Esophagus muscularis mucosa (tissue), 4 donors: ENCODE measurements at regions not wholly inside any gene's neighbourhood (a gene's known extent, or its start where the extent isn't known, plus 50 kb on each side); places are given as distances from the start of the nearest gene placed in this dataset.

ENCODE experiments used
- DNase-seq: peaks from one replicate; pipeline ENCODE4 v3.0.0-alpha.2; 2017; ENCODE audit errors: extremely low spot score
- H3K27ac ChIP-seq, 4 donors: fragments of 200-600 bp; sonication (generic); replicated peaks in 1 of 4; 1 replicate in 3 of 4; 2 replicates in 1 of 4; pipeline ENCODE4 v1.5.1; 2016 to 2019; ENCODE audit warnings: mild to moderate bottlenecking in 1 of 4
- H3K27me3 ChIP-seq, 4 donors: fragments of 200-600 bp; sonication (generic); one replicate each; pipeline versions ENCODE4 v1.5.1 to v1.6.0; 2016 to 2019
- H3K36me3 ChIP-seq, 4 donors: fragments of 200-600 bp; sonication (generic); one replicate each; pipeline ENCODE4 v1.5.1; 2016 to 2019
- H3K4me1 ChIP-seq, 4 donors: fragments of 200-600 bp; sonication (generic); one replicate each; pipeline ENCODE4 v1.5.1; 2016 to 2019
- H3K4me3 ChIP-seq, 4 donors: fragments of 200-600 bp; sonication (generic); 1 replicate in 2 of 4; 2 replicates in 2 of 4; pipeline ENCODE4 v1.5.1; 2016 to 2019; ENCODE audit warnings: mild to moderate bottlenecking in 4 of 4, moderate library complexity in 1 of 4
- H3K9me3 ChIP-seq, 4 donors: fragments of 200-600 bp; sonication (generic); 1 replicate in 3 of 4; 2 replicates in 1 of 4; pipeline ENCODE4 v1.5.1; 2016 to 2019
- EP300 ChIP-seq: sonication (generic); formaldehyde crosslinking; IDR thresholded peaks from one replicate; pipeline ENCODE4 v1.6.1; 2017; ENCODE audit warnings: antibody characterized with exemption
- POLR2A ChIP-seq: fragments of 450-650 bp; IDR thresholded peaks from one replicate; pipeline ENCODE4 v1.6.1; 2017; ENCODE audit warnings: antibody characterized with exemption, moderate library complexity, mild to moderate bottlenecking, low read depth
- POLR2AphosphoS5 ChIP-seq, 2 donors: sonication (generic); formaldehyde crosslinking; IDR thresholded peaks; one replicate each; pipeline ENCODE4 v1.6.1; 2017; ENCODE audit warnings: antibody characterized with exemption in 2 of 2
- WGBS: methylation state at CpG from one replicate; pipeline ENCODE4 v1.1.5; 2018; 5-methylcytosine and 5-hydroxymethylcytosine counted together
- intact Hi-C: fragments of 100-400 bp; cut with DNase I; formaldehyde crosslinking; loops from one replicate; pipeline ENCODE4 v1.15.1; 2023
- TF ChIP-seq, protein P1 (sequence below), 3 experiments: fragments of 200-600 bp in 2 of 3; fragments of 450-650 bp in 1 of 3; sonication (generic) in 2 of 3; IDR thresholded peaks; one replicate each; pipeline ENCODE4 v1.5.1; 2017 to 2019; ENCODE audit warnings: antibody characterized with exemption in 3 of 3, mild to moderate bottlenecking in 2 of 3, moderate library complexity in 1 of 3

DNA sequence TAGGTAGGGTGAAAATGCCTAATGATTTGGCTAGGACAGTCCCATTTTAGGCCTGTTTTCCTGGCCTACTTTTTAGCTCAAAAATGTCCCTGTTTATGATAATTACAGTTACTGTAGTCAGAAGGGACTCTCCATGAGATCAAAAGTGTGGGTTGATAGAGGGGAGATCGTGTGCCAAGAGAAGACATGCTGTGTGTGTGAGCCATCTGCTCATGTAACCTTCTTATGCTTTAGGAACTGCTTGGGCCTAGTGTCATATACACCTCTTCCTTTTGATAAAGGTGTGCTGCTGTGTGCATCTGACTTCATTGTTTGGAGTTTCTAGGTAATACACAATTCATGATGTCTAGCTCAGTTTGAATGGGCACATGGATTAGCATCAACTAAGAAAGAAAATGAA, 786.5 kb downstream of the PDCD6IP start:
- Histone ChIP-seq H3K27ac (no peak overlapping the region), H3K9me3 (peaks cover 0 to 21% (median 8%) of the 10 kb centered on the region in 4 donors), H3K36me3 (no peaks in the 10 kb centered on the region), H3K27me3 (no peaks in the 10 kb centered on the region), H3K4me3 (no peak overlapping the region), H3K4me1 (no peaks in the 10 kb centered on the region)
- WGBS: 68% methylated on average over 1 of the region's 1 CpG
- no peak for DNase-seq
- intact Hi-C loops: no loop called here
- TF ChIP-seq POLR2A (no peak), POLR2AphosphoS5 (IDR thresholded peaks at IDR 0.05) (no peak), EP300 (no peak)
- TF ChIP-seq, protein P1, sequence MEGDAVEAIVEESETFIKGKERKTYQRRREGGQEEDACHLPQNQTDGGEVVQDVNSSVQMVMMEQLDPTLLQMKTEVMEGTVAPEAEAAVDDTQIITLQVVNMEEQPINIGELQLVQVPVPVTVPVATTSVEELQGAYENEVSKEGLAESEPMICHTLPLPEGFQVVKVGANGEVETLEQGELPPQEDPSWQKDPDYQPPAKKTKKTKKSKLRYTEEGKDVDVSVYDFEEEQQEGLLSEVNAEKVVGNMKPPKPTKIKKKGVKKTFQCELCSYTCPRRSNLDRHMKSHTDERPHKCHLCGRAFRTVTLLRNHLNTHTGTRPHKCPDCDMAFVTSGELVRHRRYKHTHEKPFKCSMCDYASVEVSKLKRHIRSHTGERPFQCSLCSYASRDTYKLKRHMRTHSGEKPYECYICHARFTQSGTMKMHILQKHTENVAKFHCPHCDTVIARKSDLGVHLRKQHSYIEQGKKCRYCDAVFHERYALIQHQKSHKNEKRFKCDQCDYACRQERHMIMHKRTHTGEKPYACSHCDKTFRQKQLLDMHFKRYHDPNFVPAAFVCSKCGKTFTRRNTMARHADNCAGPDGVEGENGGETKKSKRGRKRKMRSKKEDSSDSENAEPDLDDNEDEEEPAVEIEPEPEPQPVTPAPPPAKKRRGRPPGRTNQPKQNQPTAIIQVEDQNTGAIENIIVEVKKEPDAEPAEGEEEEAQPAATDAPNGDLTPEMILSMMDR (IDR thresholded peaks at IDR 0.05): no peak

DNA sequence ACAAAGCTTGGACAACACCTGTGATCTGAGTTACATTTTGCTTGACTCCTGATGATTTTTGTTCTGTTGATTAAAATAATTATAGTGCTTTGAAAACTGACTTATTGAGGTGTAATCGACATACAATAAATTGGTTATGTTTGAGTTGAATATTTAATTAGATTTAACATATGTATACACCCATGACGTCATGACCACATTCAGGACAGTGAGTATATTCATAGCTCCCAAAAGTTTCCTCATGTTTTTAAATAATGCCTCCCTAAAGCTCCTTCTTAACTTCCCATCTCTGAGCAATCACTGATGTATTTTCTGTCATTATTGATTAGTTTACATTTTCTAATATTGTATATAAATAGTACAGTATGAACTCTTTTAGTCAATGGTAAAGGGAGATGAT, 801.2 kb downstream of the PDCD6IP start:
- DNase-seq: no peak
- intact Hi-C loops: no loop called here
- Histone ChIP-seq H3K36me3 (no peaks in the 10 kb centered on the region), H3K27ac (no peak overlapping the region), H3K9me3 (peaks cover 0 to 10% (median 8%) of the 10 kb centered on the region in 4 donors), H3K4me1 (no peaks in the 10 kb centered on the region), H3K27me3 (no peaks in the 10 kb centered on the region), H3K4me3 (no peak overlapping the region)
- TF ChIP-seq POLR2A: no peak
- TF ChIP-seq EP300: no peak
- TF ChIP-seq, protein P1 (IDR thresholded peaks at IDR 0.05): no peak
- no peak for TF ChIP-seq POLR2AphosphoS5 (IDR thresholded peaks at IDR 0.05)
- WGBS: 82% methylated on average over 2 of the region's 2 CpGs

DNA sequence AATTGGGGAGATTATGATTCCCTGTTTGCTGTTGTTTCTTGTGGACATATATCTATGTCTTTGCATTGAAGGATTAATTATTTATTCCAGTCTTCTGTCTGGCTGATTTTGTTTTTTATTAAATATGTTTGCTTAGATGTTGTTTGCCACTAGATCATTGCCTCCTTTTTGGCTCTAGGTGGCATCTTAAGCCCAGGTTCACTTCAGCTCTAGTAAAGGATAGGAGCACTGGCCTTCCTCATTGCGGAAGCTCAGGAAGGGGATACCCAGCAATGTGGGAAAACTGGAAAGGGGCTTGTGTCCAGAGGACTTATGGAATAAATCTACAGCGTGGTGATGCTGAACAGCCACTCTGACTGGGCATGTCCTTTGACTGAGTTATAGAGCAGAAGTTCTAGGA, 821.6 kb downstream of the PDCD6IP start:
- no peak overlapping the region for H3K4me3 ChIP-seq
- TF ChIP-seq, protein P1 (IDR thresholded peaks at IDR 0.05): no peak
- TF ChIP-seq POLR2AphosphoS5 (IDR thresholded peaks at IDR 0.05): no peak
- TF ChIP-seq POLR2A: no peak
- TF ChIP-seq EP300: no peak
- WGBS: 56% methylated on average over 2 of the region's 2 CpGs
- DNase-seq: no peak
- no peaks in the 10 kb centered on the region for H3K4me1 ChIP-seq
- no peaks in the 10 kb centered on the region for H3K27me3 ChIP-seq
- H3K27ac ChIP-seq: no peak overlapping the region
- peaks cover 0 to 33% (median 14%) of the 10 kb centered on the region in 4 donors for H3K9me3 ChIP-seq
- no peaks in the 10 kb centered on the region for H3K36me3 ChIP-seq
- intact Hi-C loops: no loop called here

DNA sequence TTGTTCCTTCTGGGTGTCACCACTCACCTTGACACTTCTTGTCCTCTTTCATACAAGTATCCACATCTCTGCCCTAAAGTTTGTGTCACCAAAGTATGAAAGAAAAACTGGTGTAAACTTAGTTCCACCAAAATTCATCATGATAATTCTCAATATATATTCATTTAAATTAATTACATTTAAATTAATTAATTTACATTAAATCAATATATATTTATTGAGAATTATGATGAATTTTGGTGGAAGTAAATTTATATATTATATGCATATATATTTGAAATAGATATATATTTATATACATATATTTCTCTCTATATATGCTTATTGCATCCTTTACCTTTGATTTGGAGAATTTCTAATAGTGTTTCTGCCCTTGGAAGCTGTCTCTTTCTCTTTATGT, 828.3 kb downstream of the PDCD6IP start:
- TF ChIP-seq, protein P1 (IDR thresholded peaks at IDR 0.05): no peak
- TF ChIP-seq EP300 (no peak), POLR2A (no peak), POLR2AphosphoS5 (IDR thresholded peaks at IDR 0.05) (no peak)
- intact Hi-C loops: no loop called here

DNA sequence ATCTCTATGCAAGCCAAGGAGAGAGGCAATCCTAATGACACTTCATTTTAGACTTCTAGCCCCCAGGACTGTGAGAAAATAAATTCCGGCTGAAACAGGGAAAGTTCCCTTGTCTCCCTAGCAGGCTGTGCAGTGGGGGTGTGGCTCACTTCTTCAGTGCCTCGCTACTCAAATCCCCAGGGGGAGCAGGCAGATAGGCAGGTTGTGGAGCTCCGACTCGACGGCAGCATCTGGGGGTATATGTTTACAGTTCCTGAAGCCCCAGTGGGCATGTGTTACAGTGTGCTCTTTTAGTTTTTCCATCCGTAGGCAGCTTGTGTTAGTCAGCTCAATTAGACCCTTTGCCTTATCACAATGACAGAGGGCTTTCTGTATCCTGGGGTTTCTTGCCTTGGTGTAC, 836.5 kb downstream of the PDCD6IP start:
- Histone ChIP-seq H3K27ac (no peak overlapping the region), H3K9me3 (no peaks in the 10 kb centered on the region), H3K4me1 (no peaks in the 10 kb centered on the region), H3K36me3 (no peaks in the 10 kb centered on the region), H3K27me3 (no peaks in the 10 kb centered on the region), H3K4me3 (no peak overlapping the region)
- TF ChIP-seq POLR2AphosphoS5 (IDR thresholded peaks at IDR 0.05) (no peak), POLR2A (no peak), EP300 (no peak)
- intact Hi-C loops: no loop called here
- no peak for DNase-seq
- 81% methylated on average over 6 of the region's 6 CpGs for WGBS

More for the DNA sequence above, 828.3 kb downstream of the PDCD6IP start:
- H3K9me3 ChIP-seq: peaks cover 0 to 5% (median 0%) of the 10 kb centered on the region in 4 donors
- no peaks in the 10 kb centered on the region for H3K27me3 ChIP-seq
- H3K36me3 ChIP-seq: no peaks in the 10 kb centered on the region
- no peaks in the 10 kb centered on the region for H3K4me1 ChIP-seq
- no peak overlapping the region for H3K4me3 ChIP-seq
- H3K27ac ChIP-seq: no peak overlapping the region
- no peak for DNase-seq
